A673 (cell line): ENCODE measurements at regions not wholly inside any gene's neighbourhood (a gene's known extent, or its start where the extent isn't known, plus 50 kb on each side); places are given as distances from the start of the nearest gene placed in this dataset.

Experiments
- BruUV-seq: library from RNA; stranded (reverse); fragments of 400-500 nt; replicated peaks from 2 replicates; lab custom pipeline; 2021; lab: Mats Ljungman, UMichigan
- CTCF ChIA-PET: fragments of 300-600 bp; sonication (Branson Sonifier 250); formaldehyde crosslinking; loops from one replicate; lab custom pipeline; 2022; ENCODE audit warnings: antibody characterized with exemption; lab: Charles Lee
- POLR2A ChIA-PET: fragments of 300-600 bp; sonication (Branson Sonifier 250); formaldehyde crosslinking; loops from one replicate; lab custom pipeline; 2022; ENCODE audit warnings: antibody characterized with exemption; ENCODE audit not compliant: low non-redundant PET; lab: Charles Lee
- DNase-seq: peaks from one replicate; pipeline ENCODE4 v3.0.0-alpha.2; 2015; ENCODE audit warnings: low spot score
- H3K27ac ChIP-seq: fragments of 200-600 bp; sonication (generic); 2 replicates; pipeline ENCODE4 v1.5.1; 2016; ENCODE audit warnings: mixed run types, low read depth, mild to moderate bottlenecking, mixed read lengths, antibody characterized with exemption, low read length; ENCODE audit not compliant: poor library complexity, severe bottlenecking
- H3K27me3 ChIP-seq: fragments of 200-600 bp; sonication (generic); replicated peaks from 2 replicates; pipeline ENCODE4 v1.6.1; 2017; ENCODE audit warnings: mixed run types, low read depth, mild to moderate bottlenecking, mixed read lengths, antibody characterized with exemption, low read length; ENCODE audit not compliant: insufficient read depth, poor library complexity
- H3K36me3 ChIP-seq: fragments of 200-600 bp; sonication (generic); 2 replicates; pipeline ENCODE4 v1.6.1; 2016; ENCODE audit warnings: mixed run types, mild to moderate bottlenecking, mixed read lengths, antibody characterized with exemption, low read length; ENCODE audit not compliant: insufficient read depth, poor library complexity, severe bottlenecking
- H3K4me1 ChIP-seq: fragments of 200-600 bp; sonication (generic); 2 replicates; pipeline ENCODE4 v1.6.1; 2017; ENCODE audit warnings: mixed run types, mild to moderate bottlenecking, mixed read lengths, antibody characterized with exemption, low read length; ENCODE audit not compliant: insufficient read depth, poor library complexity, severe bottlenecking
- H3K4me3 ChIP-seq: fragments of 200-600 bp; sonication (generic); 2 replicates; pipeline ENCODE4 v1.5.1; 2016; ENCODE audit warnings: low read depth, mixed run types, mild to moderate bottlenecking, mixed read lengths, low read length; ENCODE audit not compliant: poor library complexity, severe bottlenecking
- H3K9me3 ChIP-seq: fragments of 200-600 bp; sonication (generic); 2 replicates; pipeline ENCODE4 v1.6.1; 2016; ENCODE audit warnings: mixed run types, low read depth, mild to moderate bottlenecking, mixed read lengths, antibody characterized with exemption, low read length; ENCODE audit not compliant: poor library complexity, severe bottlenecking
- CTCF ChIP-seq: fragments of 300-800, 200-600 bp; sonication (generic); conservative IDR thresholded peaks from 2 replicates; pipeline ENCODE4 v1.5.1; 2017; ENCODE audit warnings: low read depth, mild to moderate bottlenecking, antibody characterized with exemption, low read length, moderate library complexity, mixed read lengths
- EZH2 ChIP-seq: fragments of 200-600 bp; sonication (generic); IDR thresholded peaks from 2 replicates; pipeline ENCODE4 v1.6.1; 2017; ENCODE audit warnings: borderline replicate concordance, low read depth, mild to moderate bottlenecking, mixed read lengths, antibody characterized with exemption, low read length; ENCODE audit not compliant: poor library complexity, severe bottlenecking
- intact Hi-C: fragments of 100-400 bp; cut with micrococcal nuclease; formaldehyde crosslinking; loops from one replicate; pipeline ENCODE4 v1.10.0; 2022; ENCODE audit not compliant: unreplicated experiment

- no peaks in the 10 kb centered on the region for H3K27me3 ChIP-seq
- no peaks in the 10 kb centered on the region for H3K9me3 ChIP-seq
- H3K27ac ChIP-seq = no peak overlapping the region
- no peak overlapping the region for H3K4me3 ChIP-seq
- CTCF ChIA-PET = no interaction called here
- no TSS peak for BruUV-seq
- DNase-seq = no peak
- no peaks in the 10 kb centered on the region for H3K36me3 ChIP-seq
- no peak for TF ChIP-seq CTCF
- intact Hi-C loops = no loop called here
- peaks cover 16% of the 10 kb centered on the region for H3K4me1 ChIP-seq
- POLR2A ChIA-PET = no interaction called here
Observed at GRCh38 chr2:221272729-221273128, 299.4 kb downstream of the EPHA4 start.

GRCh38 chr2:221276033-221276432 is 296.1 kb downstream of the EPHA4 start:
- no TSS peak for BruUV-seq
- peaks cover 7% of the 10 kb centered on the region for H3K4me1 ChIP-seq
- H3K4me3 ChIP-seq = no peak overlapping the region
- H3K27me3 ChIP-seq = no peaks in the 10 kb centered on the region
- intact Hi-C loops = no loop called here
- no peaks in the 10 kb centered on the region for H3K9me3 ChIP-seq
- DNase-seq = no peak
- ChIA-PET POLR2A (no interaction called here), CTCF (no interaction called here)
- TF ChIP-seq CTCF (no peak), EZH2 (no peak)
- no peaks in the 10 kb centered on the region for H3K36me3 ChIP-seq
- no peak overlapping the region for H3K27ac ChIP-seq

- DNase-seq = no peak
- peaks cover 7% of the 10 kb centered on the region for H3K4me1 ChIP-seq
- CTCF ChIA-PET = no interaction called here
- H3K9me3 ChIP-seq = no peaks in the 10 kb centered on the region
- no peaks in the 10 kb centered on the region for H3K36me3 ChIP-seq
- intact Hi-C loops = no loop called here
- POLR2A ChIA-PET = no interaction called here
- H3K4me3 ChIP-seq = no peak overlapping the region
- no peaks in the 10 kb centered on the region for H3K27me3 ChIP-seq
- no peak overlapping the region for H3K27ac ChIP-seq
- no TSS peak for BruUV-seq
- TF ChIP-seq CTCF (no peak), EZH2 (no peak)
Observed at GRCh38 chr2:221276601-221277000, 295.5 kb downstream of the EPHA4 start.
